ENCODE measurements at regions not wholly inside any gene's neighbourhood (a gene's known extent, or its start where the extent isn't known, plus 50 kb on each side); places are given as distances from the start of the nearest gene placed in this dataset.

DNA sequence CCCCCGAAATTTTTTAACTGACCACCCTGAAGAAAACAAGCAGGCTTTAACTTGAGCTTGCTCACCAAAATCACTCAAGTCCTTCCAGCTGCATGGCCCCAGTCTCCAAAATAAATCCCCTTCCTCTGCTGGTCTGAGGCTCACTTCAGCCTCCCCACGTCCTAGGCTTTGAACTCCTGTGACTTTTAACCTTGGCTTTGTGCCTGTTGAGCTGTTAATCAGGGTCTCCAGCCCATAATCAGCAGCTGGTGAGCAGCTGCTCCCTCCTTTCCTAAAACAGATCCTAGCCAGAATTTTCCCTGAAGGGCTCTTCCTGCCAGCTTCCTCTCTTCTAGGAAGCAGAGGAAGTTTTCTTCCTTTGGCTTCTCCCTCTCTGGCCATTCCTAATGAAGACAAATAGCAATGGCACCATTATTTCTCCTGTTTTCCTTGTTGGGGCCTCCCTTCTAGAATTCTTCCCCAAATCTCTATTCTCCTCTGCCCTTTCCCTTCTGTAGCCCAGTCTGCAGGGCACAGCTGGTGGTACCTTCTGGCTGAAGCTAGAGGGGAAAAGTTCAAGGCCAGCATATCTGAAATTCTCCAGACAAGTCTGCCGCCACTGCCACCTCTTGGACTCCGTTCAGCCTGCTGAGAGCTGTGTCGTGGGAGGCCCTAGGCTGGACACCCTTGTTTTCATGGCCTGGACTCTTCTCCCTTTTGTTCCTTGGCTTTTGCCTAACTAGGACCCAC, 152.1 kb downstream of the NOC3L start:
- no peak for DNase-seq
- 78 to 84% methylated on average over 1 to 5 of the region's 5 CpGs for WGBS, 2 experiments (ENCODE audit: insufficient coverage in 1 of 2, insufficient read length in 1 of 2)
- Histone ChIP-seq H3K36me3 (ENCODE audit: control insufficient read depth, insufficient read depth, low read length) (peaks cover 6% of the 10 kb centered on the region), H3K27me3 (ENCODE audit: control insufficient read depth, insufficient read depth, low read length, poor library complexity, severe bottlenecking) (no peaks in the 10 kb centered on the region), H3K4me3 (ENCODE audit: low read length) (no peak overlapping the region), H3K9me3 (ENCODE audit: control insufficient read depth, low read length) (peaks cover 3% of the 10 kb centered on the region), H3K27ac (ENCODE audit: low read depth, low read length) (peak overlapping the region; percentile 4), H3K4me1 (ENCODE audit: control insufficient read depth, insufficient read depth, low read length) (no peaks in the 10 kb centered on the region), H3K9ac (ENCODE audit: extremely low read depth, low read length, poor library complexity, severe bottlenecking) (no peak overlapping the region)
- Mint-ChIP-seq H3K27me3 (ENCODE audit: insufficient read depth) (no peaks in the 10 kb centered on the region), H3K36me3 (ENCODE audit: low read depth) (peaks cover 22% of the 10 kb centered on the region), H3K27ac (peak overlapping the region; percentile 32), H3K4me1 (no peaks in the 10 kb centered on the region), H3K9me3 (peaks cover 17% of the 10 kb centered on the region), H3K4me3 (no peak overlapping the region)
- TF ChIP-seq CTCF (conservative IDR thresholded peaks at IDR 0.05) = no peak

- WGBS, 2 experiments (ENCODE audit: insufficient coverage in 1 of 2, insufficient read length in 1 of 2) = 83 to 100% methylated on average over 1 of the region's 1 CpG
- Mint-ChIP-seq H3K4me3 (no peak overlapping the region), H3K36me3 (ENCODE audit: low read depth) (peaks cover 22% of the 10 kb centered on the region), H3K4me1 (no peaks in the 10 kb centered on the region), H3K9me3 (peaks cover 17% of the 10 kb centered on the region), H3K27ac (no peak overlapping the region), H3K27me3 (ENCODE audit: insufficient read depth) (no peaks in the 10 kb centered on the region)
- Histone ChIP-seq H3K27me3 (ENCODE audit: control insufficient read depth, insufficient read depth, low read length, poor library complexity, severe bottlenecking) (no peaks in the 10 kb centered on the region), H3K9ac (ENCODE audit: extremely low read depth, low read length, poor library complexity, severe bottlenecking) (no peak overlapping the region), H3K9me3 (ENCODE audit: control insufficient read depth, low read length) (peaks cover 3% of the 10 kb centered on the region), H3K4me1 (ENCODE audit: control insufficient read depth, insufficient read depth, low read length) (no peaks in the 10 kb centered on the region), H3K36me3 (ENCODE audit: control insufficient read depth, insufficient read depth, low read length) (peaks cover 6% of the 10 kb centered on the region), H3K27ac (ENCODE audit: low read depth, low read length) (peak overlapping the region; percentile 4), H3K4me3 (ENCODE audit: low read length) (no peak overlapping the region)
- DNase-seq = no peak
- no peak for TF ChIP-seq CTCF (conservative IDR thresholded peaks at IDR 0.05)
These were observed 151.6 kb downstream of the NOC3L start for GRCh38 chr10:94211169-94211510.

- H3K36me3 ChIP-seq (ENCODE audit: control insufficient read depth, insufficient read depth, low read length) = peaks cover 4% of the 10 kb centered on the region
- peaks cover 15% of the 10 kb centered on the region for H3K36me3 Mint-ChIP-seq (ENCODE audit: low read depth)
- H3K9ac ChIP-seq (ENCODE audit: extremely low read depth, low read length, poor library complexity, severe bottlenecking) = no peak overlapping the region
- no peaks in the 10 kb centered on the region for H3K27me3 ChIP-seq (ENCODE audit: control insufficient read depth, insufficient read depth, low read length, poor library complexity, severe bottlenecking)
- H3K27me3 Mint-ChIP-seq (ENCODE audit: insufficient read depth) = no peaks in the 10 kb centered on the region
- no peak for TF ChIP-seq CTCF (conservative IDR thresholded peaks at IDR 0.05)
- no peaks in the 10 kb centered on the region for H3K4me1 ChIP-seq (ENCODE audit: control insufficient read depth, insufficient read depth, low read length)
- H3K9me3 ChIP-seq (ENCODE audit: control insufficient read depth, low read length) = peaks cover 3% of the 10 kb centered on the region
- WGBS, 2 experiments (ENCODE audit: insufficient coverage in 1 of 2, insufficient read length in 1 of 2) = 93% methylated on average over 2 of the region's 2 CpGs; no CpG with 5 or more reads in 1 of the 2 experiments
- no peak overlapping the region for H3K4me3 Mint-ChIP-seq
- no peak overlapping the region for H3K4me3 ChIP-seq (ENCODE audit: low read length)
- DNase-seq = no peak
- H3K4me1 Mint-ChIP-seq = no peaks in the 10 kb centered on the region
- H3K27ac ChIP-seq (ENCODE audit: low read depth, low read length) = no peak overlapping the region
- H3K27ac Mint-ChIP-seq = no peak overlapping the region
- peaks cover 10% of the 10 kb centered on the region for H3K9me3 Mint-ChIP-seq
These were observed 149.7 kb downstream of the NOC3L start for GRCh38 chr10:94213001-94213530.
